ENCODE measurements at regions not wholly inside any gene's neighbourhood (a gene's known extent, or its start where the extent isn't known, plus 50 kb on each side); places are given as distances from the start of the nearest gene placed in this dataset.

DNA sequence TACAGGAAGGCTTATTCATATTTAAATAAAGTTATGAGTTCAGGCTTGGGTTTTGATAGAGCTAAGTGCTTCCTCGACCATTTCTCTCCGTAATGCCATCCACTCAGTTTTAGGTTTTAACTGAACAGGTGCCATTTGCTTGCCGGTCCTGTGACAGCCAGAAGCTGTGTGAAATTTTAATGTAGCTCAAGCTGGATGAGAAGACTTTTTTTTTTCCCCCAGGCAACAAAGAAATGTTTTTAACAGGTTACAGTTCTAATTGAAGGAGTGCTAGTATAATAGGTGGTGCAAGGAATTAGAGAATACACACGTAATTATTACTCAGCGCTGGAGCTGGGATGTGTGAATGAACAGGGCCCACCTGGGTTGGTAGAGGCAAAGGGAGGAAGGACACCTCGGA, 502.3 kb downstream of the AACS start:
- Histone ChIP-seq H3K27ac (no peak overlapping the region), H3K27me3 (no peaks in the 10 kb centered on the region), H3K9me3 (no peaks in the 10 kb centered on the region), H3K36me3 (no peaks in the 10 kb centered on the region), H3K4me1 (no peaks in the 10 kb centered on the region), H3K4me3 (no peak overlapping the region)
- in situ Hi-C loops (cut with MboI; ENCODE audit: low sequenced_read_pairs in 4 of 4) (no loop called here), intact Hi-C loops (cut with DNase I; ENCODE audit: low total_unique reads) (no loop called here)
- TF ChIP-seq, protein P1, sequence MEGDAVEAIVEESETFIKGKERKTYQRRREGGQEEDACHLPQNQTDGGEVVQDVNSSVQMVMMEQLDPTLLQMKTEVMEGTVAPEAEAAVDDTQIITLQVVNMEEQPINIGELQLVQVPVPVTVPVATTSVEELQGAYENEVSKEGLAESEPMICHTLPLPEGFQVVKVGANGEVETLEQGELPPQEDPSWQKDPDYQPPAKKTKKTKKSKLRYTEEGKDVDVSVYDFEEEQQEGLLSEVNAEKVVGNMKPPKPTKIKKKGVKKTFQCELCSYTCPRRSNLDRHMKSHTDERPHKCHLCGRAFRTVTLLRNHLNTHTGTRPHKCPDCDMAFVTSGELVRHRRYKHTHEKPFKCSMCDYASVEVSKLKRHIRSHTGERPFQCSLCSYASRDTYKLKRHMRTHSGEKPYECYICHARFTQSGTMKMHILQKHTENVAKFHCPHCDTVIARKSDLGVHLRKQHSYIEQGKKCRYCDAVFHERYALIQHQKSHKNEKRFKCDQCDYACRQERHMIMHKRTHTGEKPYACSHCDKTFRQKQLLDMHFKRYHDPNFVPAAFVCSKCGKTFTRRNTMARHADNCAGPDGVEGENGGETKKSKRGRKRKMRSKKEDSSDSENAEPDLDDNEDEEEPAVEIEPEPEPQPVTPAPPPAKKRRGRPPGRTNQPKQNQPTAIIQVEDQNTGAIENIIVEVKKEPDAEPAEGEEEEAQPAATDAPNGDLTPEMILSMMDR (IDR thresholded peaks at IDR 0.05 in 4 of 5, conservative IDR thresholded peaks at IDR 0.05 in 1 of 5): no peak
- DNase-seq (no peak), ATAC-seq (no peak)

DNA sequence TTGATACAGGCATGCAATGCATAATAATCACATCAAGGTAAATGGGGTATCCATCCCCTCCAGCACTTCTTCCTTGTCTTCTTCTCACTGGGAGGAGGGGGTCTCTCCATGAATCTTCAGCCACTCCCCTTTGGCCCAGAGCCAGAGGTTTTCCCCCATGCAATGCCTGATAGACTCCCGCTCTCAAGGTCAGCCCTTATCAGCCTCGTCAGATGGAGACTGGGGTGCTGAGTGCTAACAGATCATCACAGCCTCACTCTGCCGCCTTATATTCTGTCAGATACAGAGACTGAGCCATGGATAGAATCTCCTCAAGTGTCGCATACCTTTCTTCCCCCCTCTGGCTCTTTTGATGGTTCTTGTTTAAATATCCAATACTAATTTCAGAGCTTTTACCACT, 503.1 kb downstream of the AACS start:
- intact Hi-C loops (cut with DNase I; ENCODE audit: low total_unique reads) (no loop called here), in situ Hi-C loops (cut with MboI; ENCODE audit: low sequenced_read_pairs in 4 of 4) (no loop called here)
- TF ChIP-seq, protein P1 (IDR thresholded peaks at IDR 0.05 in 4 of 5, conservative IDR thresholded peaks at IDR 0.05 in 1 of 5): no peak
- no peak for TF ChIP-seq POLR2A (IDR thresholded peaks at IDR 0.05)
- no peak overlapping the region for H3K27ac ChIP-seq
- H3K4me1 ChIP-seq: no peaks in the 10 kb centered on the region
- DNase-seq (no peak), ATAC-seq (no peak)
- H3K27me3 ChIP-seq: no peaks in the 10 kb centered on the region
- no peak overlapping the region for H3K4me3 ChIP-seq
- H3K36me3 ChIP-seq: no peaks in the 10 kb centered on the region
- no peaks in the 10 kb centered on the region for H3K9me3 ChIP-seq

DNA sequence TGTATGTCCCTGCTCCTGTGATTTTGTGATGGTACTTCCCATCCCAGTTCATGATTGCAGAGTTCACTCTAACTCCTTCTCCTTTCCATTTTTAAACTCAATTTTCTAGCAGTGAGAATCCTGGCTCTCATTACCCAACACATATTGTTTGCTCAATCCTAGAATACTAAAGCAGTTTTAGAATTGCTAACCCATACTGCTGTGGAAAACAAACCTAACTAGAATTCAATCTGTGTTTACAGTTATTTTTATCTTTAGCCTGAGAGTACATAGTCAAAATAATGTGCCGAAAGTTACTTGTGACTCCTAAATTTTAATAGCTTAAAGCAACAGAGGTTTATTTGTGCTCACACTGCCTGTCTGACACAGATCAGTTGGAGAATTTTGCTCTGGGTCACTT, 508.0 kb downstream of the AACS start:
- Histone ChIP-seq H3K4me3 (no peak overlapping the region), H3K4me1 (no peaks in the 10 kb centered on the region), H3K27ac (no peak overlapping the region), H3K9me3 (no peaks in the 10 kb centered on the region), H3K27me3 (no peaks in the 10 kb centered on the region), H3K36me3 (no peaks in the 10 kb centered on the region)
- TF ChIP-seq POLR2A (IDR thresholded peaks at IDR 0.05): no peak
- TF ChIP-seq, protein P1 (IDR thresholded peaks at IDR 0.05 in 4 of 5, conservative IDR thresholded peaks at IDR 0.05 in 1 of 5): no peak
- intact Hi-C loops (cut with DNase I; ENCODE audit: low total_unique reads): no loop called here
- ATAC-seq (no peak), DNase-seq (no peak)
- in situ Hi-C loops (cut with MboI; ENCODE audit: low sequenced_read_pairs in 4 of 4): no loop called here

DNA sequence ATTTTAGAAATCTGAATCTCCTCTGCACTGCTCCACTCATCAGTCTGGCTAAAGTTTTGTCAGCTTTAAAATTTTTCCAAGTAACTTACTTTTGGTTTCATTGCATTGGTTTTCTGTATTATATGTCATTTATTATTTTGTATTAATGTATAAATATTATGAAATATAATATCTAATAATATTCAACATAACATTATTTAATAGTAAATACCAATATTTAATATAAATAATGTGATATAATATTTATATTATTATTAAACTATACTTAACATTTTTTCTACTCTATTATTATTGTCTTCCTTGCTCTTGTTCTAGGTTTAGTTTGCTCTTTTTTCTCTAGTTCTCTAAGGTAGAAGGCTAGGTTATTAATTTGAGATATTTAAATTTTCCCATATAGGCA, 512.1 kb downstream of the AACS start:
- in situ Hi-C loops (cut with MboI; ENCODE audit: low sequenced_read_pairs in 4 of 4) (no loop called here), intact Hi-C loops (cut with DNase I; ENCODE audit: low total_unique reads) (no loop called here)
- TF ChIP-seq POLR2A (IDR thresholded peaks at IDR 0.05): no peak
- TF ChIP-seq, protein P1 (IDR thresholded peaks at IDR 0.05 in 4 of 5, conservative IDR thresholded peaks at IDR 0.05 in 1 of 5): no peak
- no peaks in the 10 kb centered on the region for H3K27me3 ChIP-seq
- H3K36me3 ChIP-seq: no peaks in the 10 kb centered on the region
- H3K9me3 ChIP-seq: no peaks in the 10 kb centered on the region
- H3K4me3 ChIP-seq: no peak overlapping the region
- no peak overlapping the region for H3K27ac ChIP-seq
- ATAC-seq: no peak
- DNase-seq: no peak
- no peaks in the 10 kb centered on the region for H3K4me1 ChIP-seq

DNA sequence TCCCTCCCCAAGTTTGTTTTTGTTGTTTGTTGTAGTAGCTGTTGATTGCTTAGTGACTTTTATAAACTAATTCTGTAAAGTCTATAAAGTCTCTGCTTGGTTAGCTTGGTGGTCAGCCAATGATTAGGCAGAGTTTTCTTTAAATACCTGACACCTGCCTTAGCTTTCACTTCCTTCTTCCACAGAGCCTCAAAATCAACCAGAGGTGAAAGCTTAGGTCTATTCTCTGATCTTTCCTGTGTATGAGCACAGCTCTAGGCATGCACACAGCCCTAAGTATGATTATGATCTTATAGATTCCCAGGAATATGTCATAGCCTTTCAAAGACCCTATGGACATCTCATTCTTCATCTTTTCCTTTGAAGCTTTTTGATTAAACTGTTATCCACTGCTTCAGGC, 514.7 kb downstream of the AACS start:
- TF ChIP-seq, protein P1 (IDR thresholded peaks at IDR 0.05 in 4 of 5, conservative IDR thresholded peaks at IDR 0.05 in 1 of 5): no peak
- no peak for TF ChIP-seq POLR2A (IDR thresholded peaks at IDR 0.05)
- Histone ChIP-seq H3K4me3 (no peak overlapping the region), H3K27me3 (no peaks in the 10 kb centered on the region), H3K9me3 (no peaks in the 10 kb centered on the region), H3K4me1 (no peaks in the 10 kb centered on the region), H3K27ac (no peak overlapping the region), H3K36me3 (no peaks in the 10 kb centered on the region)
- in situ Hi-C loops (cut with MboI; ENCODE audit: low sequenced_read_pairs in 4 of 4) (no loop called here), intact Hi-C loops (cut with DNase I; ENCODE audit: low total_unique reads) (no loop called here)
- ATAC-seq: no peak
- no peak for DNase-seq

Data from gastrocnemius medialis (tissue), 4 donors.